GM23338 (cell line): ENCODE measurements at regions not wholly inside any gene's neighbourhood (a gene's known extent, or its start where the extent isn't known, plus 50 kb on each side); places are given as distances from the start of the nearest gene placed in this dataset.

Source experiments
- EZH2 ChIP-seq: fragments of 200-600 bp; sonication (generic); IDR thresholded peaks from one replicate; pipeline ENCODE4 v1.8.0; 2017; ENCODE audit warnings: antibody characterized with exemption, mild to moderate bottlenecking, low read depth; ENCODE audit not compliant: unreplicated experiment
- EZH2phosphoT487 ChIP-seq: fragments of 200-600 bp; sonication (generic); IDR thresholded peaks from one replicate; pipeline ENCODE4 v1.8.1; 2018; ENCODE audit warnings: antibody characterized with exemption; ENCODE audit not compliant: unreplicated experiment
- REST ChIP-seq: IDR thresholded peaks from one replicate; pipeline ENCODE4 v1.6.1; 2018; ENCODE audit warnings: antibody characterized with exemption; ENCODE audit not compliant: unreplicated experiment
- TF ChIP-seq, protein P1 (sequence below), 2 experiments: fragments of 200-600 bp in 1 of 2; sonication (generic) in 1 of 2; conservative IDR thresholded peaks; 2 replicates each; pipeline versions ENCODE4 v1.5.1 to v1.6.1; 2016 to 2017; ENCODE audit warnings: antibody characterized with exemption in 2 of 2, low read depth in 2 of 2, mild to moderate bottlenecking in 2 of 2, moderate library complexity in 1 of 2

DNA sequence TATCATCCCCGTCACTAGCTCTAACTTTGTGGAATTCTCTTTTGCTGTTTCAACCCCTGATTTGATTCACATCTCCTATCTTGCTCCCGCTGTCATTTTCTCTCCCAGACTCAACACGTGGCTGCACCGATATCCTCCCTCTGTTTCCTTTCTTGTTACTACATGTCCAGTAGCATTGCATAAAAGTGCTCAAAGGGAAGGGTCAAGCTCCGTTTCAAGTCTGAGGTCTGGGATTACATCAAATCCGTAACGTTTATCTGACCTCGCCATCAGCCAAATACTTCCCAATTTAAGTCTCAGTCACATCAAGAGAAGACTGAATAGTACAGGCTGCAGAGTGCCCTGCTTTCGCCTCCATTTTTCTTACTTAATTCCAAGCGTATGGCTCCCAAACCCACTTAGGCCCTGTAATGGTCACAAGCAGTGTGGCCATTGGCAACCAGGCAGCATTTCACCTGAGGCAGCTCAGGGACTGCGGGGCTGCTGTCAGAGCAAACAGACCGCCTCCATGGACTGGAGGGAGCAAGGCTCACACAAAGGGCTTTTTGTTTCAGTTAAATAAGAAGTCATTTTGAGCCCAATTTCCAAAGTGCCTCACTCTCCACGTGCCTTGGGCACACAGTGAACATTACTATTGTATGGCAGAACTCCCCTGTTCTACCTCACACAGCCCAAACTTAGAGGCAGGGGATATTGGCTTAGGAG, 217.8 kb downstream of the BCL11A start:
- TF ChIP-seq, protein P1, sequence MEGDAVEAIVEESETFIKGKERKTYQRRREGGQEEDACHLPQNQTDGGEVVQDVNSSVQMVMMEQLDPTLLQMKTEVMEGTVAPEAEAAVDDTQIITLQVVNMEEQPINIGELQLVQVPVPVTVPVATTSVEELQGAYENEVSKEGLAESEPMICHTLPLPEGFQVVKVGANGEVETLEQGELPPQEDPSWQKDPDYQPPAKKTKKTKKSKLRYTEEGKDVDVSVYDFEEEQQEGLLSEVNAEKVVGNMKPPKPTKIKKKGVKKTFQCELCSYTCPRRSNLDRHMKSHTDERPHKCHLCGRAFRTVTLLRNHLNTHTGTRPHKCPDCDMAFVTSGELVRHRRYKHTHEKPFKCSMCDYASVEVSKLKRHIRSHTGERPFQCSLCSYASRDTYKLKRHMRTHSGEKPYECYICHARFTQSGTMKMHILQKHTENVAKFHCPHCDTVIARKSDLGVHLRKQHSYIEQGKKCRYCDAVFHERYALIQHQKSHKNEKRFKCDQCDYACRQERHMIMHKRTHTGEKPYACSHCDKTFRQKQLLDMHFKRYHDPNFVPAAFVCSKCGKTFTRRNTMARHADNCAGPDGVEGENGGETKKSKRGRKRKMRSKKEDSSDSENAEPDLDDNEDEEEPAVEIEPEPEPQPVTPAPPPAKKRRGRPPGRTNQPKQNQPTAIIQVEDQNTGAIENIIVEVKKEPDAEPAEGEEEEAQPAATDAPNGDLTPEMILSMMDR (conservative IDR thresholded peaks at IDR 0.05; ENCODE audit: low read depth in 2 of 2): no peak
- TF ChIP-seq EZH2phosphoT487 (no peak), EZH2 (no peak), REST (no peak)
